Renal cortex interstitium (tissue), 11 donors: ENCODE measurements at regions not wholly inside any gene's neighbourhood (a gene's known extent, or its start where the extent isn't known, plus 50 kb on each side); places are given as distances from the start of the nearest gene placed in this dataset.
"Not testable (repeated sequence)": the region's sequence is repeated elsewhere in the genome, so short reads cannot be mapped to it uniquely, and the experiment has no call there.

Source experiments
- DNase-seq, 11 donors: peaks; one replicate each; pipeline ENCODE4 v3.0.0-alpha.2; 2013; ENCODE audit warnings: low read depth in 9 of 11, low spot score in 4 of 11; ENCODE audit errors: extremely low read depth in 1 of 11

GRCh38 chr3:21259896-21260295 is 491.1 kb downstream of the ZNF385D start:
- peak in 3 of 11 donors; percentile 18 to 28 (median 20) for DNase-seq

GRCh38 chr3:21256932-21257331 is 494.1 kb downstream of the ZNF385D start:
- DNase-seq = no peak

GRCh38 chr3:21238661-21239060 is 512.3 kb downstream of the ZNF385D start:
- no peak for DNase-seq

- DNase-seq = no peak
Measured at GRCh38 chr3:21237638-21238037, 513.4 kb downstream of the ZNF385D start.

- no peak for DNase-seq
Measured at GRCh38 chr3:21235491-21235890, 515.5 kb downstream of the ZNF385D start.

GRCh38 chr3:21234933-21235332 is 516.1 kb downstream of the ZNF385D start:
- no peak for DNase-seq

- no peak for DNase-seq
Measured at GRCh38 chr3:21229426-21230135, 521.4 kb downstream of the ZNF385D start.

- DNase-seq = no peak
Measured at GRCh38 chr3:21226086-21226485, 524.9 kb downstream of the ZNF385D start.

- no peak for DNase-seq
Measured at GRCh38 chr3:21220944-21221343, 530.1 kb downstream of the ZNF385D start.

- DNase-seq = no peak
Measured at GRCh38 chr3:21216598-21216997, 534.4 kb downstream of the ZNF385D start.

- not testable (repeated sequence) for DNase-seq
Measured at GRCh38 chr3:21204122-21204521, 546.9 kb downstream of the ZNF385D start.

GRCh38 chr3:21195203-21195602 is 555.8 kb downstream of the ZNF385D start:
- DNase-seq = no peak

- not testable (repeated sequence) for DNase-seq
Measured at GRCh38 chr3:21194036-21194435, 557.0 kb downstream of the ZNF385D start.

- no peak for DNase-seq
Measured at GRCh38 chr3:21188459-21188858, 562.6 kb downstream of the ZNF385D start.

- DNase-seq = no peak
Measured at GRCh38 chr3:21185816-21186314, 565.1 kb downstream of the ZNF385D start.

GRCh38 chr3:21174461-21174860 is 576.5 kb downstream of the ZNF385D start:
- DNase-seq = no peak

- no peak for DNase-seq
Measured at GRCh38 chr3:21170964-21171363, 580.0 kb downstream of the ZNF385D start.

- DNase-seq = no peak
Measured at GRCh38 chr3:21169948-21170347, 581.1 kb downstream of the ZNF385D start.

GRCh38 chr3:21168471-21168870 is 582.5 kb downstream of the ZNF385D start:
- DNase-seq = no peak

GRCh38 chr3:21163956-21164355 is 587.1 kb downstream of the ZNF385D start:
- no peak for DNase-seq

GRCh38 chr3:21159543-21159906 is 591.5 kb downstream of the ZNF385D start:
- DNase-seq = no peak
